ENCODE measurements at regions not wholly inside any gene's neighbourhood (a gene's known extent, or its start where the extent isn't known, plus 50 kb on each side); places are given as distances from the start of the nearest gene placed in this dataset.

- no peak for DNase-seq (ENCODE audit: low read depth in 2 of 2)
These were observed 202.3 kb downstream of the KIF21A start for GRCh38 chr12:39240587-39240986.

- DNase-seq (ENCODE audit: low read depth in 2 of 2) = no peak
These were observed 203.1 kb downstream of the KIF21A start for GRCh38 chr12:39239490-39240486.

- DNase-seq (ENCODE audit: low read depth in 2 of 2) = no peak
These were observed 205.9 kb downstream of the KIF21A start for GRCh38 chr12:39237004-39237403.

GRCh38 chr12:39235990-39236767 lies 206.7 kb downstream of the KIF21A start:
- no peak for DNase-seq (ENCODE audit: low read depth in 2 of 2)

GRCh38 chr12:39230086-39230485 lies 212.8 kb downstream of the KIF21A start:
- DNase-seq (ENCODE audit: low read depth in 2 of 2) = no peak

- DNase-seq (ENCODE audit: low read depth in 2 of 2) = no peak
These were observed 215.7 kb downstream of the KIF21A start for GRCh38 chr12:39227218-39227617.

GRCh38 chr12:39224971-39225370 lies 217.9 kb downstream of the KIF21A start:
- DNase-seq (ENCODE audit: low read depth in 2 of 2) = no peak

GRCh38 chr12:39205969-39206368 lies 237.0 kb downstream of the KIF21A start:
- DNase-seq (ENCODE audit: low read depth in 2 of 2) = no peak

- no peak for DNase-seq (ENCODE audit: low read depth in 2 of 2)
These were observed 243.6 kb downstream of the KIF21A start for GRCh38 chr12:39199351-39199750.

- no peak for DNase-seq (ENCODE audit: low read depth in 2 of 2)
These were observed 254.2 kb downstream of the KIF21A start for GRCh38 chr12:39188689-39189088.

- no peak for DNase-seq (ENCODE audit: low read depth in 2 of 2)
These were observed 256.2 kb downstream of the KIF21A start for GRCh38 chr12:39186744-39187143.

- DNase-seq (ENCODE audit: low read depth in 2 of 2) = no peak
These were observed 264.1 kb downstream of the KIF21A start for GRCh38 chr12:39178837-39179236.

- no peak for DNase-seq (ENCODE audit: low read depth in 2 of 2)
These were observed 266.6 kb downstream of the KIF21A start for GRCh38 chr12:39176356-39176755.

GRCh38 chr12:39173726-39174125 lies 268.3 kb upstream of the CPNE8 start:
- no peak for DNase-seq (ENCODE audit: low read depth in 2 of 2)

- DNase-seq (ENCODE audit: low read depth in 2 of 2) = no peak
These were observed 259.9 kb upstream of the CPNE8 start for GRCh38 chr12:39165338-39165737.

GRCh38 chr12:39161465-39162085 lies 256.2 kb upstream of the CPNE8 start:
- DNase-seq (ENCODE audit: low read depth in 2 of 2) = no peak

GRCh38 chr12:39157696-39158342 lies 252.4 kb upstream of the CPNE8 start:
- no peak for DNase-seq (ENCODE audit: low read depth in 2 of 2)

GRCh38 chr12:39145175-39145999 lies 240.0 kb upstream of the CPNE8 start:
- peak in 1 of 2 donors; percentile 28 for DNase-seq (ENCODE audit: low read depth in 2 of 2)

- DNase-seq (ENCODE audit: low read depth in 2 of 2) = no peak
These were observed 239.2 kb upstream of the CPNE8 start for GRCh38 chr12:39144613-39145061.

GRCh38 chr12:39138268-39138667 lies 232.9 kb upstream of the CPNE8 start:
- no peak for DNase-seq (ENCODE audit: low read depth in 2 of 2)

- no peak for DNase-seq (ENCODE audit: low read depth in 2 of 2)
These were observed 222.0 kb upstream of the CPNE8 start for GRCh38 chr12:39127401-39127800.

Measured in activated CD4-positive, alpha-beta T cell treated with anti-CD3 and anti-CD28 coated beads for 24 hours (primary cell).